Umbilical cord (tissue), 1 donor: ENCODE measurements at regions not wholly inside any gene's neighbourhood (a gene's known extent, or its start where the extent isn't known, plus 50 kb on each side); places are given as distances from the start of the nearest gene placed in this dataset.

Experiments
- DNase-seq: peaks from one replicate; pipeline ENCODE4 v3.0.0-alpha.2; 2015; ENCODE audit warnings: low spot score

- DNase-seq = peak; percentile 86
These were observed 117.5 kb downstream of the NAV1 start for GRCh38 chr1:201656311-201657032.

GRCh38 chr1:201659572-201659971 is 120.6 kb downstream of the NAV1 start:
- DNase-seq = no peak

GRCh38 chr1:201660931-201661822 is 122.2 kb downstream of the NAV1 start:
- DNase-seq = no peak

- no peak for DNase-seq
These were observed 123.0 kb downstream of the NAV1 start for GRCh38 chr1:201661823-201662359.

GRCh38 chr1:201662646-201663045 is 123.7 kb downstream of the NAV1 start:
- DNase-seq = no peak

GRCh38 chr1:201663491-201664113 is 124.7 kb downstream of the NAV1 start:
- no peak for DNase-seq

GRCh38 chr1:201665036-201665435 is 126.1 kb downstream of the NAV1 start:
- no peak for DNase-seq

- no peak for DNase-seq
These were observed 127.2 kb downstream of the NAV1 start for GRCh38 chr1:201666102-201666501.

GRCh38 chr1:201666645-201667044 is 127.7 kb downstream of the NAV1 start:
- DNase-seq = no peak

- no peak for DNase-seq
These were observed 128.6 kb downstream of the NAV1 start for GRCh38 chr1:201667479-201667878.

- no peak for DNase-seq
These were observed 131.6 kb downstream of the NAV1 start for GRCh38 chr1:201670517-201670916.

GRCh38 chr1:201672685-201673084 is 133.8 kb downstream of the NAV1 start:
- DNase-seq = no peak

- DNase-seq = no peak
These were observed 134.2 kb downstream of the NAV1 start for GRCh38 chr1:201673093-201673492.

- DNase-seq = no peak
These were observed 135.0 kb downstream of the NAV1 start for GRCh38 chr1:201673915-201674314.

- DNase-seq = peak; percentile 21
These were observed 136.2 kb downstream of the NAV1 start for GRCh38 chr1:201675143-201675542.

- peak; percentile 56 for DNase-seq
These were observed 137.3 kb downstream of the NAV1 start for GRCh38 chr1:201676197-201676596.

GRCh38 chr1:201676641-201677040 is 137.7 kb downstream of the NAV1 start:
- no peak for DNase-seq

GRCh38 chr1:201678264-201679101 is 139.6 kb downstream of the NAV1 start:
- no peak for DNase-seq

GRCh38 chr1:201681375-201681774 is 142.4 kb downstream of the NAV1 start:
- no peak for DNase-seq

GRCh38 chr1:201682964-201683363 is 144.0 kb downstream of the NAV1 start:
- DNase-seq = no peak

GRCh38 chr1:201683397-201683796 is 144.5 kb downstream of the NAV1 start:
- no peak for DNase-seq
